Activated CD4-positive, alpha-beta T cell treated with anti-CD3 and anti-CD28 coated beads, Interleukin-2, amount 50 U/mL, for 24 hours (primary cell): ENCODE measurements at regions not wholly inside any gene's neighbourhood (a gene's known extent, or its start where the extent isn't known, plus 50 kb on each side); places are given as distances from the start of the nearest gene placed in this dataset.

Experiments used
- DNase-seq, 2 donors: peaks; one replicate each; pipeline ENCODE4 v3.0.0-alpha.2; 2020; ENCODE audit warnings: low read depth in 1 of 2, low spot score in 1 of 2

DNA sequence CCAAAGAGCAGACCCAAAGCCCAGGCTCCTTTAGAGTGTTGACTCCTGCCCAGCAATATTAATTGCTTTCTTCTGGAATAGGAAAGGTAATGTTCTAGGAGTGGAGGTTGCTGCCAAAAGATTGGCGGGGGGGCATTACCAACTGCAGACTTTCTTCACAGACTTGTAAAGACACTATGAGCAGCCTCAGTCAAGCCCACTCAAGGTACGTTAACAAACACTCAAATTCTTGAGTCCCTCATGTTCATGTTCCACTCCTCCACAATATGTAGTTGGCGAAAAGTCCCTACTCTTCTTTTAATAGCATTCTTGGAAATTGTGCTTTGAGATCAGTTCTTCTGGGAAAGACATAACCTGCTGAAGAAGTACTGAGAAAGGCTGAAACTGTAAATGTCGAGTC is 409.2 kb upstream of the KIF2A start:
- no peak for DNase-seq

DNA sequence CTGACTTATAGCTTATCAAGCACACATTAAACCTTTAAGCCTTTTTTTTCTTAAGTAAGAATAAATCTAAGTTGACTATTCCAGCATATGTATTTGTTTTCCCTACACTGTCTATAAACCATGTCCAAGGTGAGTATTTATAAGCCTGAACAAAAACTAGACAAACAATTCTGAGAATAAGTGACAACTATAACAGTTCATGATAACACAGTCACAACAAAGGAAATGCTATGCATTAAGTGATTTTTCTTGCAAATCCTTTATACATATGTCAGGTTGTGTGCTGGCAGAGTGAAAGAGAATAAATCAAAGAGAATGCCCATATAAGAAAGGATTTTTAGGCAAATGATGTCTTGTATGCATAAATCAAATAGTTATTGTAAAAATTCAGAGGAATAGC is 408.8 kb upstream of the KIF2A start:
- no peak for DNase-seq

DNA sequence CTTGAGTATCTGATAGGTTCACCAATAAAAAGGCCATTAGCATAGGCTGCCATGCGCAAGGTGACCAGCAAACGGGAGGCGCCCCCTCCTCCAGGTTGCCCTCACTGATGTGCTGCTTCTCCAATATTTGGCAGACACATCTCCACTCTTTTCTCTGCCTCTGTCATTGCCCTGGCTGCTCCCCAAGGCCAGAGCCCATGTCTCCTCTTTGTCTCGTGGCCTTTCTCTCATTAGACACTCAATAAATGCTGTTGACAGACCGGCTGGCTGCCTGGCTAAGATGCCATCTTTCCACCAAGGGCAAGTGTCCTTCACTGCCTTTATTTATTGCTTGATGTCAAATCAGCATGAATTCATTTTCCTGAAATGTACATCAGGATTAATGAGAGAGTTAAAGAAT is 404.0 kb upstream of the KIF2A start:
- no peak for DNase-seq

DNA sequence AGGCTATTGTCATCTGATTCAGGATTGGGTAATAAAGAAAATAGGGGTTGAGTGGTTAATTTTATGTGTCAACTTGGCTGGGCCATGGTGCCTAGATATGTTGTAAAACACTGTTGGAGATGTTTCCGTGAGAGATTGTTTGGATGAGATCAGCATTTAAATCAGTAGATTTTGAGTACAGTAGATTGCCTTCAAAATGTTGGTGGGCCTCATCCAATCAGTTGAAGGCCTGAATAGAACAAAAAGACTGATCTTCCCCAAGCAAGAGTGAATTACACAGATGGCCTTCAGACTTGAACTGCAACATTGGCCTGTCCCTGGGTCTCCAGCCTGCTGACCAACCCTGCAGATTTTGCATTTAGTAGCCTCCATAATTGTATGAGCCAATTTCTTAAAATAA is 401.3 kb upstream of the KIF2A start:
- no peak for DNase-seq

DNA sequence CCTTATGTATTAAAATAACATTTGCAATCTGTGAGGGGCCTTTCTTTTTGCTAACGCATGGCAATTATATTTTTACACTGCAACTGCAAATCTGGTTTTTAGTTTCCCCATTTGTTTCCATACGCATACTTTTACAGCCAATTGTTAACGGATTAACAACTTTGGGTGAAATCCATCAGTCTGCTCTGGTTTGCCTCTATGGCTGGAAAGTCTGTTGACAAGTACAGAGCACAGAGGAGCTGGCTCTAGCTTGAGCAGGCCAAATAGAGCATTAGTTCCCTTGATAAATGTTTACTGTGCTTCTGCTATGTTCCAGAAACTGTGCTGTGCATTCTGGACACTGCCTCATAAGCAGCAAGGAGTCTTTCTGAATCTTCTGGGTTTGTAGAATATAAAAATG is 400.4 kb upstream of the KIF2A start:
- DNase-seq, result no peak

DNA sequence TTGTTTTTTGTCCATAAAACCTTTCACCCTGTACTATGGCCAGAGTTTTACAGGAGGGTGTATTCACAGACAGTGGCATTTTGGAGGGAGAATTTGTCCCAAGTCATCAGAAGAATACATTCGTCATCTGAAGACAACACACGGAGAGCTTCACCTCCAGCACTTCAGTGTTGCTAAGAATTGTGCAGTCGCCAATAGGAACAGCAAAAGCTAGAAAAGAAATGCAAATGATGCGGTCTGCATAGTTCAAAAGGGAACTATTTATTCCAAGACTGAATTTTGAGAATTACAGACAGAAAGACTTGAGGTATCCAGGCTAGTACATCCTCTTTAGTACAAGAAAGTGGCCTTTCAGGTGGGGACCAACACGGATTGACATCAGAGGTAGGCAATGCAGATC is 399.2 kb upstream of the KIF2A start:
- no peak for DNase-seq

DNA sequence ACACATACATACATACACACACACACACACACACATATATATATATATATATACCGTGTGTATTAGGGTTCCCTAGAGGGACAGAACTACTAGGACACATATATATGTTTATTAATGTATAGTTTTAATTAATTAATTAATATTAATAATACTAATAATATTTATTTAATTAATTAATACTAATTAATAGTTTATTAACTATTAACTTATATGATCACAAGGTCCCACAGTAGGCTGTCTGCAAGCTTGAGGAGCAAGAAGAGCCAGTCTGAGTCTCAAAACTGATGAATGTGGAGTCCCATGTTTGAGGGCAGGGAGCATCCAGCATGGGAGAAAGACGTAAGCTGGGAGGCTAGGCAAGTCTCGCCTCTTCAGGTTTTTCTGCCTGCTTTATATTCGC is 398.0 kb upstream of the KIF2A start:
- DNase-seq, result no peak

DNA sequence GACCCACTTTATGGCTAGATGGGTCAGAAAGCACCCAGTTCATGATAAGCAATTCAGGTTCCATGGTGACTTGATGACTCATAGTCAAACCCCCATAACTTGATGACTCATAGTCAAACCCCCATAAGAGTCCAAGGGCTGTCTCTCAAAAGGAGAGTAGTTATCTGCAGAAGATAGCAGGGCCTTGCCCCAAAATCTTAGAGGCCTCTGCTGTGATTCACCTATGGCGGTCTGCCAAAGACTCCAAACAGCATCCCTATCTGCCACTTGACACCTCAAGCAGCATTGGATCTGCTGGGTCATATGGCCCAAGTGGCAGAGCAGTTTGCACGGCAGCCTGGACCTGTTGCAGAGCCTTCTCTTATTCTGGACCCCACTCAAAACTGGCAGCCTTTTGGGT is 395.2 kb upstream of the KIF2A start:
- no peak for DNase-seq

DNA sequence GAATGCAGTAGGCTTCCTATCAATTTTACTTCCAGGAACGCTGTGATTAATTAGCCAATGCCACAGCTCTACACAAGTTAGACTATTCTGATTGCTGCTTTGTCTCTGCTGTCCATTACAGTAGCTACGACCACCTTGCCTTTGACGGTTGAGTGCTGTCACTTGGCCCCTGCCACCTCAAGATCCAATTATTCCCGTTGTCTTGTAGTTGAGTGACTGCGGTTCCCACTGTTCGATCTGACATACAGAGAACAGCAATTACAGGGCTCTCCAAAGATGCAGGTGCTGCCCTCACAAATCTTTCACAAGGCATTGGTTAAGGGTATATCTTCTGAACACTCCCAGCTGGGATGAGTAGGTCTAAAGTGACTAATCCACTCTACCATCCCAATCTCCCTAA is 393.4 kb upstream of the KIF2A start:
- DNase-seq, result no peak

DNA sequence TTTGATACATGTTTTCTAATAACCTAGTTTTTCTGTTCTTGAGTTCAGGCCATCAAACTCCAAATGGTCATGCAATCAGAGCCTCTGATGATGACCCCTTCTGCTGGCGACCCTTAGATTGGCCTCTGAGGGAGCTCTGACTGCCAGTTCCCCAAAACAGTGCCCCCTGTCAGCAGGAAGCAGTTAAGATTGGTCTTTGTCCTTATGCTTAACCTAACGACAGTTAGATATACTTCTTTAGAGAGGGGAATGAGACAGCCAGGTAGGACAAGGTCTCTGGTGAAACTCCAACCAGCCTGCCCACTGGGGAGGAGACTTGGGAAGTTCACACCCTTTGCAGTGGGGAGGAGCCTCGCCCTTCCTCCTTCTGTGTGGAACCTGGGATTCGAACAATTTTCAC is 390.4 kb upstream of the KIF2A start:
- DNase-seq, result no peak

DNA sequence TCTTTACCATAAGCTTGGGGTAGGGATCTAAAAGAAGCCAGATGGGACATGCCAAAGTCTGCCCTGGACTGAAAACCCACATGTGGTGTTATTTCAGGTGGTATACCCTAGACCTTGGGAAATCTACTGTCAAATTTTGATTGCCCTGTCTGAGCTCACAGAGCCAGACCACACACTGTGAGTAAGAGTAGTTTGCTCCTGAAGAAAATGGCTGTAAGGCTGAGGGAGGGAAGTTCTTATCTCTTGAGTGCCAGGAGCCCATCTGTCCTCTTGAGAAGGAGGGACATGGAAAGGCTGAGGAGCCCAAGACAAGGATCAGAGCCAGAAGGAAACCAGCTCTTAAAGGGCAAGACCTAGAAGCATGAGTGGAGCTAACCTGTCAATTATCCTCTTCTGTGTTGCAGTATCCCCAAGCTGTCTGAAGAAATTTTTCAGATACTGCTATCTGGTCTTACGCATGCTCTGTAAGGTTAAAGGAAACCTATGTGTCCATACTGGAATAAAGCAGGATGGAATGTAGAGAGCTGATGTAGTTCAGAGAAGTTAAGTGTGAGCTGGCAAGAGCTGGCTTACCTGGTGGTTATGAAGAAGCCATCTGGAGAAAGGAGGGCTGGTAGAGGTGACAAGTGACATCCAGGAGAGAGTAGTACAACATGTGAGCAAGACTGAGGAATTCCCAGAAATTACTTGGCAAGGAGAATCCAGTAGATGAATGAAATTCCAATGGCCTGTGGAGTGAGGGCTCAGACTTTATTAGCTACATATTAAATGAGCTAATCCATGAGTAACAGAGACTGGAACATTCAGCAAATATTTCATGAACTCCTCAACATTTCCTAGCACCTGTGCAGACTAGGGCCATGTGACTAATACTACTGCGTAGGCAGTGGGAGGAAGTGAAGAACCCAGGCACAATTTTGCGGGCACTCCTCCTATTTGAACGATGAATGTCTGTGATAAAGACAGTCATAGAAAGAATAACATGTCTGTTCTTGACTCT is 389.1 kb upstream of the KIF2A start:
- no peak for DNase-seq

DNA sequence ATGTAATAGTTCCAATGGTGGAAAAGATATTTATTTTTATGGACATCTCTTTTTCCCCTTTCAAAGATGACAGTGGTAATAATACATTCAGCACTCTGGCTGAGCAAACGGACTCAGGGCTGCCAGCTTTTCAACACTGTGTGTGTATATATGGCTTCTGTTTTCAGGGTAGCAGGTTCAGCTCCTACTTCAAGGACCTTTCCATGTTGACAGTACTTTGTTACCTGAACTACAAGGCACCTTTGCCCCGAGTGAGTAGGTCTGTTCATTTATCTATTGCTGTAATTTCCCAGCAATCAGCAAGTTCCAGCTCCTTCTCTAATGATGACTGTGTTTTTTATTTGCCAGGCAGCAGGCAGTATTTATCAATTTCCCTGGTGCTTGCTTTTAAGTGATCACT is 387.4 kb upstream of the KIF2A start:
- DNase-seq, result no peak

DNA sequence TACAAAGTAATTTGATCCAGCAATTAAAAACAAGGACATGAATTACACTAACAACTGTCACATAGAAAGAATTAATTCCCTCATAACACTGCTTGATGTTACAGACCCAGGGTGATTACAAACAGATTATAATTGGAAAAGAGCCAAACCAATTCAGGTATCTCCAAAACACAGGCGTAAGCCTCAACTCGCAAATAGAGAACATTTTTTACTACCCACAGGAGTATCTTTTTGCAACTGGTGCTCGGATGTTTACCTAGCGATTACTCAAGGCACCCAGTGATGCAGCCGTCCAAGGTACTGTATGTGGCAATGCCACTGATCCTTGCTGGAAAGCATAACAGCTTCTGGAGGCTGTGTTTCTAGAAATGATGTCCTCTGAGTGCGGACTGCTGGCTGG is 386.1 kb upstream of the KIF2A start:
- no peak for DNase-seq

DNA sequence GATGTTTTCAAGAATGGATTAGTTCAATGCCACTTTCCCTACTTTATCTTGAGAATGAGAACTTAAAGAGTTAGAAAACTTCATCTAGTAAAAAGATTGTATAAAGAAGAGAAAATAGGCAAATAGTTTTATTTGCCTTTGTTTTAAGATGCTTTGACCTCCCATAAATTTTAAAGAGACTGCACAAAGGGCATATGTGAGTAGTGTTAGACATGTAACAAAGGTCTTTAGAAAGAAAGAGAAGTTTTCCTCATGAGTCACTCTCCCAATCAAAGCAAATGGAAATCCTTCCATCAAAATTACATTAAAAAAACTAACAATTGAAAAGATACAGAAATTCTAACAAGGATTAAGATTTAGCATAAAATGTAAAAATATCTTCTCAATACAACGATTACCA is 381.8 kb upstream of the KIF2A start:
- DNase-seq, result no peak

DNA sequence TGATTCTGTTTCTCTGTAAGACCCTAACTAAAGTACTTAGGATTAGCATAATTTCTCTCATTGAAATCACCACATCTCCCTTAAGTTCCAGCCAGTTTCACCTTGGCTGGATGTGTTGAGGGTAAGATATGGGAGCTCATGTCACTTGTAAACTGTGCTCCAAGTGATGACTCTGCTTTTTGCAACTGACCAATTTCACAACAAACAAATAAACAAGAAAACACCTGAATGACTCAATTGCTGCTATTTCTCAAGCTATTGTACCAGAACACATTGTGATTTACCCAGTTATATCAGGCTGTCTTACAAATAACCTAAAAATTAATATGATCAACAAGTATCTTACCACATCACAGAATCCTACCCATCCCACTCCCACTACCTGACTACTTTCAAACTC is 379.1 kb upstream of the KIF2A start:
- DNase-seq, result no peak

DNA sequence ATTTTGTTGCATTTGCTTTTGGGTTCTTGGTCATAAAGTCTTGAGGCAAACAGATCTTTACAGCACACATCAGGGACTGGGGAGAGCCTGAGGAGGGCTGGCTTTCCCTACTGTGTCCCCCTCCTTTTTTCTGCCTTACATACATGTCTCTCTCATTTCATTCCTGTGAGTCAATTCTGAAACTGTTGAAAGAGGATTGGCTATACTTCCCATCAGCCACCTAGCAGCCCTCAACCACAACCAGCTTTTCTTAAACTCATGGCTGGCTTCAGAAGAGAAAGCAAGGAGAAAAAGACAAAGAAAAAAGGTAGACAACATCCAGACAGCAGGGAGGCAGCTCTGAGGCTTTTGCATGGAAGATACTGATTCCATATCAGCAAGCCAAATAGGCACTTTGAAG is 374.8 kb upstream of the KIF2A start:
- no peak for DNase-seq

DNA sequence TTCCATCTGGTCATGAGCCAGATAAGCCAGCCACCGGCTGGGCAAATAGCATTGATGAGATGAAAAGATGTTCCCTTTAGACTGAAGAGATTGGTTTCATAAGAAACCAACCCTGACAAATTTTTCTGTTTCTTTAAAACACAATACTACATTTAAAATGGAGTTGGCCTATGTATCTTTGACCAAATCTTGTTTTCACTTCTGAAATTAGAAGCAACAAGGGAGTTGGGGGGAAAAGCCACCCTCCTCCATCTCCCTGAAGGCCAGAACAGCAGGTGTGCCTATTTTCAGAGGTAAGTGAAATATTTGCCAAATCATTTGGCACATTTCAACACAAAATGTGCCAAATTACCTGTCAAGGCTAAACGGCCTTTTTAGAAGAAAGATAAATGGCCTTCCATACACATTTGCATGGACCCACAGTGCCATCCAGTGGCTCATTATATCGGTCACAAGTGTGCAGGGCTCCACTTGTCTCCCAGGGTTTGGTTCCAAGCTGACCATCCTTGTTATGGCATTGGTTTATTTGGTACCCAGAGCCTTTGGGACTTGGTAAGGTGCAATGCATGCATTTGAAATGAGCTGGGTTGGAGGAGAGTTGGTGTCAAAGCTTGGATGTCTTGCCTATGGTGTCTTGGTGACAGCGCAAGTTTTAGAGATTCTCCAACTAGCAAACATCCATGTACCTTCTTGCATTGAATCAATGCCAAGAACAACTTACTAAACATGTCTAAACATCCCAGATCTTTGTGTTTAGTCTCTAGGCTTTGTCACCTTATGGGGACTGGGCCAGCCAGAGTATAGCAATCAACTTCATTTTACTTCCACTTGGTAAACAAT is 372.0 kb upstream of the KIF2A start:
- no peak for DNase-seq

DNA sequence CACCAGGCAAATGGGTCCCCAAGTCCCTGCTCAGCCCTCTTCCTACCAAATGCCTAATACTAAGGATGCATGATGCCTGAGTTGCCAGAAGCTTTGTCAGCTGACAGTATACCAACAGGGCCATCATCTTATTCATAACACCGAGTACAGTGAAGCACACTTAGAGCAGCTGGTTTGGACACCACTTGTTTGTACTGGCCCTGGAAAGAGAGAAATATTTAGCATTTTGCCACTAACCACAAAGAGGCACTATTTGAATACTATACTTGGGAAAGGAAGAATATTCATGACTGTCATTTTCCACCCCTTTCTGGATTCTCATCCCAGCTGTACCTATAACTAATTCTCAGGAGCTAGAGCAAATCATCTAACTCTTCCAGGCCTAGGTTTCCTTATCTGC is 364.4 kb upstream of the KIF2A start:
- DNase-seq, result no peak

DNA sequence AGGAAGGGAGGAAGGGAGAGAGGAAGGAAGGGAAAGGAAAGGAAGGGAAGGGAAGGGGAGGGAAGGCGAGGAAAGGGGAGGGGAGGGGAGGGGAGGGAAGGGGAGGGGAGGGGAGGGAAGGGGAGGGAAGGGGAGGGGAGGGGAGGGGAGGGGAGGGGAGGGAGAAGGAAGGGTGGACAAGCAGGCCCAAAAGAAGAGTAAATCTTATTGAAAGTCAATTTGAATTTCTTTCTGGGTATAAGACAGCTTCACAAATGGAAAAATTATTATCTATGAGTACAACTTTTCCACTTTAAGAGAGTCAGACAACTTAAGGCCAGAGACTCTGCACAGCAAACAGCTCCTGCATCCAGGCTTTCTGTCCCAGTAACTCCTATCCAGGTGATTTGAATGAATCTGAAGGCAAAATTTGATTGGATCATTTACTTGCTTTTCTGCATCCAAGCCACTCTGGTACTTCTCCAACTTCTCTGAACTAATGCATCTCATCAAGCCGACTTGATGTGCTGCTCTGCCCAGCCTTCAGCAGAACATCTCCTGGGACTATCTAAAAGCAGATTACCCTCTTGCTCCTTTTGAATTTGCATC is 363.4 kb upstream of the KIF2A start:
- DNase-seq, result no peak

DNA sequence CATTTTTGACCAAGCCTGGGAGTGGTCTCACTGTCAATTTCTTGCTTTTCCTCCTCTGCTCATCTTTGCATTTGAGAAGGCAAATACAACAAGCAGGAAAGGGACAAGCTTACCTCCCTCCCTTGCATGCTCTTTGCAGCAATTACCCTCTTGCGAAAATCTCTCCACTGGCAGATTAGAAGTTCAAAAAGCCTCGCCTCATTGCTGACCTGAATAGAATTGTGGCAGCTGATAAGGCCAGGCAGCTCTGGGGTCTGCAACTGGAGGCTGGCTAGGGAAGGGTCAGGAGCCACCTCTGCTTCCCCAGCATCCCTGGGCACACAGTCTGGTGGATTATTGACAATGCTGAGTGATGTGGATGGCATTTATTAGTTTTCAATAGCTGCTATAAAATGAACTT is 362.3 kb upstream of the KIF2A start:
- DNase-seq, result no peak

DNA sequence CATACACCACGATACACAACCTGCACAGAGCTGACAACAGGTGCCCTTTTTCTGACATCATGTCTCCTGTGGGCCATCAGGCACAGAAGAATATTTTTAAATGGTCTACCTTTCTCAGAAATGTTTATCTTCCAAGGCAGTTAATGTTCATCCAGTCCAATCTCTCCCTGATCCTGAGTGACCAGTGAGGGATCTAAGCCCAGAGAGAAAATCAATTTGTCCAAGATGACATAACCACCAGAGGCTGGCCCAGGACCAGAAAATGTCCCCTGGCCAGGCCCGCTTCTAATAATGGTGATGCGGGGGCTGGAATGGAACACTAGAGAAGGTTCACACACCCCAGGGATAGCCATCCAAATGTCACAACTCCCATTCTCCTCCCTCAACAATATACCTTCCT is 357.9 kb upstream of the KIF2A start:
- no peak for DNase-seq
